HEK293 (cell line): ENCODE measurements at regions not wholly inside any gene's neighbourhood (a gene's known extent, or its start where the extent isn't known, plus 50 kb on each side); places are given as distances from the start of the nearest gene placed in this dataset.

Experiments
- CTCF ChIA-PET: fragments of 350-600 bp; formaldehyde crosslinking; extraction: SDS; loops from one replicate; lab custom pipeline; 2021; ENCODE audit warnings: antibody characterized with exemption; lab: Yijun Ruan, JAX
- POLR2A ChIA-PET: fragments of 300-600 bp; formaldehyde crosslinking; extraction: SDS; loops from one replicate; lab custom pipeline; 2020; ENCODE audit warnings: antibody characterized with exemption, inconsistent platforms; lab: Yijun Ruan, JAX
- H3K27ac ChIP-seq: fragments of 200-500 bp; sonication (Bioruptor generic); 2 replicates; pipeline ENCODE4 v1.5.1; 2014; ENCODE audit warnings: low read depth, low read length, control low read depth, inconsistent platforms; ENCODE audit errors: extremely low read depth
- H3K36me3 ChIP-seq, 2 experiments: fragments of 200-500 bp in 1 of 2; sonication (Bioruptor generic) in 1 of 2; 1 replicate in 1 of 2; 2 replicates in 1 of 2; pipeline ENCODE4 v1.5.1; 2014 to 2017; ENCODE audit warnings: inconsistent platforms in 2 of 2, low read length in 2 of 2; ENCODE audit not compliant: control insufficient read depth in 2 of 2, insufficient read depth in 1 of 2
- H3K4me1 ChIP-seq: fragments of 200-500 bp; sonication (Bioruptor generic); 2 replicates; pipeline ENCODE4 v1.5.1; 2014; ENCODE audit warnings: mild to moderate bottlenecking, low read length, inconsistent platforms; ENCODE audit not compliant: control insufficient read depth, insufficient read depth
- H3K4me3 ChIP-seq: 2 replicates; pipeline ENCODE4 v1.5.1; 2011; ENCODE audit warnings: low read depth, mild to moderate bottlenecking, control low read depth, low read length, moderate library complexity
- H3K9me3 ChIP-seq: fragments of 200-500 bp; sonication (Bioruptor generic); 2 replicates; pipeline ENCODE4 v1.5.1; 2014; ENCODE audit warnings: low read depth, low read length, inconsistent platforms; ENCODE audit not compliant: control insufficient read depth, insufficient read depth
- IKZF3 ChIP-seq: fragments of 450-650 bp; IDR thresholded peaks from 2 replicates; pipeline ENCODE4 v1.5.0; 2018; ENCODE audit warnings: missing biosample characterization, mild to moderate bottlenecking, missing genetic modification characterization, moderate library complexity
- KLF10 ChIP-seq: fragments of 450-650 bp; IDR thresholded peaks from 2 replicates; pipeline ENCODE4 v1.5.1; 2018; ENCODE audit warnings: missing biosample characterization, mild to moderate bottlenecking, missing genetic modification characterization
- PRDM10 ChIP-seq: fragments of 450-650 bp; formaldehyde crosslinking; IDR thresholded peaks from 2 replicates; pipeline ENCODE4 v1.5.1; 2016; ENCODE audit warnings: missing biosample characterization, missing genetic modification characterization
- TSHZ1 ChIP-seq: fragments of 450-650 bp; formaldehyde crosslinking; IDR thresholded peaks from 2 replicates; pipeline ENCODE4 v1.5.1; 2016; ENCODE audit warnings: missing biosample characterization, missing genetic modification characterization, borderline replicate concordance
- ZBTB6 ChIP-seq: fragments of 450-650 bp; formaldehyde crosslinking; IDR thresholded peaks from 2 replicates; pipeline ENCODE4 v1.5.1; 2017; ENCODE audit warnings: missing biosample characterization, missing genetic modification characterization
- ZEB2 ChIP-seq: fragments of 450-650 bp; formaldehyde crosslinking; IDR thresholded peaks from 2 replicates; pipeline ENCODE4 v1.5.1; 2016; ENCODE audit warnings: missing biosample characterization, missing genetic modification characterization
- ZNF138 ChIP-seq: fragments of 450-650 bp; formaldehyde crosslinking; IDR thresholded peaks from 2 replicates; pipeline ENCODE4 v1.5.1; 2016; ENCODE audit warnings: missing biosample characterization, missing genetic modification characterization, borderline replicate concordance
- ZNF174 ChIP-seq: fragments of 450-650 bp; formaldehyde crosslinking; IDR thresholded peaks from 2 replicates; pipeline ENCODE4 v1.5.0; 2017; ENCODE audit warnings: missing biosample characterization, mild to moderate bottlenecking, missing genetic modification characterization
- ZNF221 ChIP-seq: fragments of 450-650 bp; formaldehyde crosslinking; IDR thresholded peaks from 2 replicates; pipeline ENCODE4 v1.5.1; 2017; ENCODE audit warnings: missing biosample characterization, missing genetic modification characterization, borderline replicate concordance
- ZNF354C ChIP-seq: fragments of 450-650 bp; formaldehyde crosslinking; IDR thresholded peaks from 2 replicates; pipeline ENCODE4 v1.5.1; 2016; ENCODE audit warnings: missing biosample characterization, missing genetic modification characterization, low read depth, borderline replicate concordance
- ZNF426 ChIP-seq: fragments of 450-650 bp; formaldehyde crosslinking; IDR thresholded peaks from 2 replicates; pipeline ENCODE4 v1.5.1; 2017; ENCODE audit warnings: missing biosample characterization, missing genetic modification characterization, mild to moderate bottlenecking, inconsistent platforms, moderate library complexity
- ZNF473 ChIP-seq: fragments of 450-650 bp; formaldehyde crosslinking; IDR thresholded peaks from 2 replicates; pipeline ENCODE4 v1.5.1; 2017; ENCODE audit warnings: missing biosample characterization, missing genetic modification characterization
- ZNF513 ChIP-seq: fragments of 450-650 bp; IDR thresholded peaks from 2 replicates; pipeline ENCODE4 v1.5.1; 2018; ENCODE audit warnings: missing biosample characterization, missing genetic modification characterization
- ZNF571 ChIP-seq: fragments of 450-650 bp; formaldehyde crosslinking; IDR thresholded peaks from 2 replicates; pipeline ENCODE4 v1.5.0; 2017; ENCODE audit warnings: missing biosample characterization, missing genetic modification characterization
- ZNF610 ChIP-seq: fragments of 450-650 bp; formaldehyde crosslinking; IDR thresholded peaks from 2 replicates; pipeline ENCODE4 v1.5.1; 2016; ENCODE audit warnings: missing biosample characterization, missing genetic modification characterization, borderline replicate concordance
- ZNF623 ChIP-seq: fragments of 450-650 bp; formaldehyde crosslinking; IDR thresholded peaks from 2 replicates; pipeline ENCODE4 v1.5.1; 2016; ENCODE audit warnings: missing biosample characterization, missing genetic modification characterization
- ZNF677 ChIP-seq: fragments of 450-650 bp; IDR thresholded peaks from 2 replicates; pipeline ENCODE4 v1.5.0; 2018; ENCODE audit warnings: missing biosample characterization, mild to moderate bottlenecking, missing genetic modification characterization, moderate library complexity
- ZSCAN30 ChIP-seq: fragments of 450-650 bp; IDR thresholded peaks from 2 replicates; pipeline ENCODE4 v1.5.1; 2018; ENCODE audit warnings: missing biosample characterization, mild to moderate bottlenecking, missing genetic modification characterization, moderate library complexity

- TF ChIP-seq TSHZ1 (tag by site-specific recombination) (no peak), ZBTB6 (tag by site-specific recombination) (no peak), ZNF354C (tag by site-specific recombination) (no peak), ZNF426 (tag by site-specific recombination) (no peak)
Observed at GRCh38 chr12:28132398-28132797, 57.9 kb upstream of the CCDC91 start (continued).

- Histone ChIP-seq H3K9me3 (no peaks in the 10 kb centered on the region), H3K4me1 (no peaks in the 10 kb centered on the region), H3K27ac (no peak overlapping the region), H3K36me3 (no peaks in the 10 kb centered on the region), H3K4me3 (no peak overlapping the region)
- CTCF ChIA-PET, result no interaction called here
- POLR2A ChIA-PET, result no interaction called here
- TF ChIP-seq ZNF571, result no peak
Observed at GRCh38 chr12:28135801-28136439, 54.3 kb upstream of the CCDC91 start.

GRCh38 chr12:28137414-28137813, 52.8 kb upstream of the CCDC91 start:
- no peaks in the 10 kb centered on the region for H3K9me3 ChIP-seq
- POLR2A ChIA-PET, result no interaction called here
- H3K4me1 ChIP-seq, result no peaks in the 10 kb centered on the region
- no peaks in the 10 kb centered on the region for H3K36me3 ChIP-seq
- H3K4me3 ChIP-seq, result no peak overlapping the region
- no peak for TF ChIP-seq ZNF610 (tag by site-specific recombination)
- no peak for TF ChIP-seq ZNF513 (tag by site-specific recombination)
- CTCF ChIA-PET, result no interaction called here
- H3K27ac ChIP-seq, result no peak overlapping the region

GRCh38 chr12:28140404-28140803, 49.9 kb upstream of the CCDC91 start:
- Histone ChIP-seq H3K4me3 (no peak overlapping the region), H3K27ac (no peak overlapping the region), H3K9me3 (no peaks in the 10 kb centered on the region), H3K4me1 (no peaks in the 10 kb centered on the region), H3K36me3 (no peaks in the 10 kb centered on the region)
- ChIA-PET POLR2A (no interaction called here), CTCF (no interaction called here)
- TF ChIP-seq ZEB2 (tag by site-specific recombination) (no peak), ZNF623 (no peak), ZNF174 (tag by site-specific recombination) (no peak), PRDM10 (tag by site-specific recombination) (no peak), ZNF221 (tag by site-specific recombination) (no peak), ZNF138 (tag by site-specific recombination) (no peak), KLF10 (no peak), IKZF3 (tag by site-specific recombination) (no peak), ZNF513 (tag by site-specific recombination) (no peak), ZSCAN30 (no peak), ZNF473 (tag by site-specific recombination) (no peak), ZNF677 (tag by site-specific recombination) (no peak)
